GM04503 (cell line): ENCODE measurements at regions not wholly inside any gene's neighbourhood (a gene's known extent, or its start where the extent isn't known, plus 50 kb on each side); places are given as distances from the start of the nearest gene placed in this dataset.
"Not testable (repeated sequence)": the region's sequence is repeated elsewhere in the genome, so short reads cannot be mapped to it uniquely, and the experiment has no call there.

Experiments
- DNase-seq: peaks from one replicate; pipeline ENCODE4 v3.0.0-alpha.2; 2012; ENCODE audit warnings: low read depth

DNA sequence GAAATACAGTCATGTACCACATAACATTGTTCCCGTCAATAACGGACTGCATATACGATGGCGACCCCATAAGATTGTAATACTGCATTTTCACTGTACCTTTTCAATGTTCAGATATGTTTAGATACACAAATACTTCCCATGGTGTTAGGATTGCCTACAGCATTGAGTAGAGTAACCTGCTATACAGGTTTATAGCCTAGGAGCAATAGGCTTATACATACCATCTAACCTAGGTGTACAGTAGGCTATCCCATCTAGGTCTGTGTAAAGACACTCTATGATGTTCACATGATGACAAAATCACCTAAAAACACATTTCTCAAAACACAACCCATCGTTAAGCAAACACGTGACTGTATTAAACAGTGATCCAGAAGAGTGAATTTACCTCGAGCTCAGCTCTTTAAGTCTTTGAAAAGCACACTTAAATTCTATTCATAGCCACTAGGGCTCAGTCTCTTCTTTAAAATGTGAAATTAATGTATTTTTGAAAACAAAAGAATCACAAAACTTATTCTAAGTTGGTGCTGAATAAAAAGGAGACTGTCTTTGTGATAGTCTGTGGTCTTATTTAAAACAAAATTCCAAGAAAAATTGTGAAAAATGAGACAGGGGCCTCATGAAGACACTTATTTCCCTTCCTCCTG lies 239.1 kb upstream of the ARID2 start:
- DNase-seq = no peak

DNA sequence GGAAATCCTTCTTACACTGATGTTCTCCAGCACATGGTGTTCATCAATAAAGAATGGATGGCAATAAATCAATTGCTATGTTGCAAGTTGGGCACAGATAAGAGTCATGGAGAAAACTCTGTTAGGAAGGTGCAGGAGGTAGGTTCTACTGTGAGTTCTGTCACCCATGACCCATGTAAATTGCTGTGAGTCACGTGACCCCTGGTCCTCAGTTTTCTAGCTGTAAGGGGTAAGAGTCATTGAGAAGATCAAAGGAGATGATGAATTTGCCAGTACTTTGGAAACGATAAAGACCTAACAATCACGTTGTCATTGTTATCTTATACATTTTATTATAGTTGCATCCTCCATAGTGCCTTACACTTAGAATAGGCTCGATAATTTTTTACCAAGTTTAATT lies 235.2 kb upstream of the ARID2 start:
- DNase-seq = no peak

DNA sequence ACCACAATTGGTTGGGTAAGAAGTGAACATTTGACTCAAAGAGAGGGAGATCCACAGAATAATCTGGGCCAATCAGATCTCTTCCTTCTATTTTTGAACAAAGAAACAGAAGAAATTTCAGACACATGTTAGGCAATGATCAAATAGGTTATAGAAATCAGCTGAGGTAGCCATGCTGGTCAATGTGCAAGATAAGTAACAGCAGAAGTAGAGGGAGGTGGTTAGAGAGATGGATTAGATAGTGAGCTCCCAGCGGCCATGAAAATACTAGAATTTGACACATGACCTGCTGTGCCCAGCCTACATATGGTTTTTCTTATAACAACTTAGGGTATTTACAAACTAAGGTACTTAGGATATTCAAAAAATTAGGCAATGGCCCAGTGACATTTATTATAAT lies 230.9 kb upstream of the ARID2 start:
- DNase-seq = no peak

DNA sequence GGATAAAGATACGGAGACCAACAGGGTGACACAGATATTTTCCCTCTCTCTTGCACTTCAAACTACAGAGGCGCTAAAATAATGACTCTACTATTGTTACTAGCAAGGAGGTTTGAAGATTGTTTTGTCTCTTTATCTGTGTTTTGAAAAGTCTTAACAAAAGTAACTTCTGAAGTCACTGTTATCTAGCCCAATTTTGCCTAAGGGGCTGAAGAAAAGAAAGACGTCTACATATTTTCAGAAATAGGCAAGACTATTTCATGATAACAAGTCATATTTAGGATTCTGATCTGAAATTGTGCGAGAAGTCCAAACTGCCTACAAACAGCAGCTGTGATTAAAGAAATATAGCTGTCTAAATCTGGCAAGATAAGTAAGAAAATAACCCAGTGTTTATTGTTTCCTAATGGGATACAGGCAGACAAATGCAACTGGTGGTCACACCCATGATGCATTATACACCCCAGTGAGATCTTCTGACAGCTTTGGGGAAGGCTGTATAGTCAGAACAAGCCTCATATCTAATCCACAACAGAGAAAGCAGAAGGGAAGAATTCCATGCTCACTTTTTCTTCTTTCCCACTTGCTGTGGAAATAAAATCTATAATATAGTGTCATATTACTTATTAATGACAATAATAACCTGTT lies 226.9 kb upstream of the ARID2 start:
- DNase-seq = no peak

DNA sequence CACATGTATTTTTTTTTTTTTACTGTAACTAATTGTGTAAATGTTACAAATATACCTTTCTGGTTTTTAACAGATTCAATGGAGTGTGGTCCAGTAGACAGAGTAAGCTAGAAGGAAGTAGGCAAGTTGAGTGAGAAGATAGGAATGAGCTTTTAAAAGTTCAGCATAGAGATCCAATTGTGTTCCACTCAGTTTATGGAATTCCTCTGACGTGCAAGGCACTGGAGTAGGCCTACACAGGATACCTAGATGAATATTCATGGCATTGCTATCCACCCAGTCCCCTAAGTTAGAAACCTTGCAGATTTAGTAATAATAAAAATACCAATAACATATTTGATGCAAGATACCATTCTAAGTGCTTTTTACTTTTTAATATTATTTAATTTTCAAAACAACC lies 225.6 kb upstream of the ARID2 start:
- no peak for DNase-seq

DNA sequence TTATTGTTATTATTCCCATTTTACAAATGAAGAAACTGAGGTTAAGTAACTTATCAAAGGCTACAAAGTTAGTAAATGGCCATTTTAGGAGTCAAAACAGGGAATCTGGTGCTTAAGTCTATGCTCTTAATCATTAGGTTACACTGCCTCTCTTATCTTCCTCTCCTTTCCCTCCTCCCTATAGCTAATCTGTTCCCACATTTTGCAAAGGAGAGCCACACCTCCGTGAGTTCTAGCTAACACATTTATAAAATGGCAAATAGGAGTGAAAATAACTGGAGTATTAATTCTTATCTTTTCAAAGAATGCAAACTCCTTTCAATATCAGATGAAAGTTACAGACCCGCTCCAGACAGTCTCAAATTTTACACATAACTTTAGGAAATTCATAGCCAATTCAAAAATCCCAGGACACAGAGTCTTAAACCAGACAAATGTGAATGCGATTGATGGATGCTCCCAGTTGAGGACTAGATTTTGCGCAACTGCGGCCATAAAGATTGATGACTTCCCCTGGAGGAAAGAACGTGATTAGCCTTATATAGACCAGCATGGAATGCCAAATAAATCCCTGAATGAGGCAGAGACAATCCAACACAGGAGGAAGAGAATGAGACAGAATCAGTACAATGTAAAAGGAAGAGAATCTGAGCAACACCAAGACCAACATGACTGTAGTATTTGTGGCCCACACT lies 225.0 kb upstream of the ARID2 start:
- DNase-seq = no peak

DNA sequence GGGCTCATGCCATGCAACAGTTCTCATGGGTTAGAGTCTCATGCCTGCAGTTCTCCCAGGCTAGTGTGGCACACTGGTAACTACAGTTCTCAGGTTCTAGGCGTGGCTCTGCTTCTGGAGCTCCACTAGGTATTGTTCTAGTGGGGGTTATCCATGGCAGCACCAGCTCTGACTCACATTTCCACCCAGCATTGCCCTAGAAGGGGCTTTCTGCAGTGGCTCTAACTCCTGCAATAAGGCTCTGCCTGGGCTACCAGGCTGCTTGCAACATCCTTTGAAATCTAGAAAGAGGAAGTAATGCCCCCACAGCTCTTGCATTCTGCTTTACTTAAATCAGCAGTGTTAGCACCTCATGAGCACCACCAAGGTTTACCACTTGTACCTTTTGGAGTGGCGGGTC lies 220.3 kb upstream of the ARID2 start:
- no peak for DNase-seq

DNA sequence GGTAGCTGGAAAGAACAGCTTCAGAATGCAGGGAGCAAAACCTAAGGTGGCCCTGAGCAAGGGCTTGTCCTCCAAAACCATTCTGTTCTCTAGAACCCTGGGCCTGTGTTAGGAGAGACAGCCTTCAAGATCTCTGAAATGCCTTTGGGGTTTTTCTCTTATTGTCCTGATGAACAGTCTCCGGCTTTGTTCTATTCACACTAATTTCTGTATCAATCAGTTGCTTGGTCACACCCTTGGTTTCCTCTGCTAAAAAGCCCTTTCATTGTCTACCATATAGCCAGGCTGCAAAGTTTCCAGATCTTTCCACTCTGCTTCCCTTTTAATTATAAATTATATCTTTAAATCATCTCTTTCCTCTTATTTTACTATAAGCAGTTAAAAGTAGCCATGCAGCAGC lies 219.9 kb upstream of the ARID2 start:
- no peak for DNase-seq

DNA sequence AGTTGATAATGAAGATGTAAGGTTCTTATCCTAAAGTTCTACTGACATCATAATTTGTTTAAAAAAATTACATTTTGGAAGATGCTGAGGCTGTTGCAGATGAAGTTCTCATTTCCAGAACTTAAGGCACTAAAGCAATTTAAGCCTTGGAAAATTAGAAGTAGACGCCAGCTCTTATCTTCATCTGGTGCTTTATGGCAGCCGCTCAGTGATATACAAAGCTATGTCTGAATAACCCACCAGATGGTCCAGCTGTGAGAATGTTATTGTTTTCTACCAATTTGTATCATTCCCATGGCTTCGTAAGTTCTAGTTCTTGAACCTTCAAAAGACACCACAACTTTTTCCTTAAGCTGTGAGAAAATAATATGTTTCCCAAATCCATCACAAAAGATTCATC lies 212.1 kb upstream of the ARID2 start:
- DNase-seq = no peak

DNA sequence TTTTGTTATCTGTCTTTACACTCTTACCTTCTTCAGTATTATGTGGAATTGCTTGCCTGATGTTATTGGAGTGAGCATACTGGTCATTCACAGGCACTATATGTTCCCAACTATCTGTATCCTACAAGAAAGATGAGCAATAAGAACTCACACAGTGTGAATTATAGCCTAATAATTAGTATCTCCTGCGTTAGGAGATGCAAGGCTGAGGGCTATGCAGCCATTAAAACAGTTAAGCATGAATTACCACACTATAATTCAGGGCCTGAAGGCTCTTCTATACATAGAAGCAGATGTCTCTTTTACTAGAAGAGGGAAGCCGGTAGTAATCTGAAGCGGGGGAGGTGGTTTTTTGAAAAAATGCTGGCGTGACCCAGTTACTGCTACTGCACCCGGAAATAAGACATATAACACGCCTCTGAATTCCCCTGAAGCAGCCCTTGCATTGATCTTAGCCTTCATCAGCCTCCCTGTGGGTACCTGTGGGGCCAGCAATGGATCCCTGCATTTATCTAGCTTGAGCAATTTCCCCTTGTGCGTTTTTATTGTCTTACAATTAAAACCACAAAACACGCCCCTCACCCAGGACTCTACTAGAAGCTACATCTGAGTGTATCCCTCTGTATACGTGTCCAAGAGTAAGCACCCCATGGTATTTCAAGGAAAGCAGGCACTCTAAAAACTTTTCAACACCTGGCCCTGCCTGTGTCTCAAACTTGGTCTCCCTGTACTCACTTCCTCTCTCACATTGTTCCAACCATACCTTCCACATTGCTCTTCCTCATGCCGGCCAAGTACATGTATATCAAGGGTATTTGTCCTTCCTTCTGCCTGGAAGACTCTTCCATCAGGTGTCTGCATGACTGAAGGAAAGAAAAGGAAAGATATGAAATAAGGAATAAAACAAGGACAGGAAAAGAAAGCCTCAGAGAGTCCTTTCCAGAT lies 210.9 kb upstream of the ARID2 start:
- no peak for DNase-seq

DNA sequence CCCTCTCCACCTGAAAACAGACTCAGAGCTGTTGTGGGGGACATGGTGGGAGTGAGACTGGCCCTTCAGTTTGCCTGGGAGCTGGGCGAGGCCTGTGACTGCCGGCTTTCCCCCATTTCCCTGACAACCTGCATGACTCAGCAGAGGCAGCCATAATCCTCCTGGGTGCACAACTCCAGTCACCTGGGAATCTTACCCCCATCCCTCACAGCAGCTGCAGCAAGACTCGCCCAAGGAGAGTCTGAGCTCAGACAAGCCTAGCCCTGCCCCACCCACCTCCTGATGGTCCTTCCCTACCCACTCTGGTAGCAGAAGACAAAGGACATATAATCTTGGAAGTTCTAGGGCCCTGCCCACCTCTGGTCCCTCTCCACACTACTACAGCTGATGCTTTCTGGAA lies 207.3 kb upstream of the ARID2 start:
- no peak for DNase-seq

DNA sequence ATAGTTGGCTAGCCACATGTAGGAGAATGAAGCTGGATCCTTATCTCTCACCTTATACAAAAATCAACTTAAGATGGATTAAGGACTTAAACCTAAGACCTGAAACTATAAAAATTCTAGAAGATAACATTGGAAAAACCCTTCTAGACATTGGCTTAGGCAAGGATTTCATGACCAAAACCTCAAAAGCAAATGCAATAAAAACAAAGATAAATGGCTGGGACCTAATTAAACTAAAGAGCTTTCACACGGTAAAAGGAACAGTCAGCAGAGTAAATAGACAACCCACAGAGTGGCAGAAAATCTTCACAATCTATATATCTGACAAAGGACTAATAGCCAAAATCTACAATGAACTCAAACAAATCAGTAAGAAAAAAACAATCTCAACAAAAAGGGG lies 202.7 kb upstream of the ARID2 start:
- DNase-seq = not testable (repeated sequence)

DNA sequence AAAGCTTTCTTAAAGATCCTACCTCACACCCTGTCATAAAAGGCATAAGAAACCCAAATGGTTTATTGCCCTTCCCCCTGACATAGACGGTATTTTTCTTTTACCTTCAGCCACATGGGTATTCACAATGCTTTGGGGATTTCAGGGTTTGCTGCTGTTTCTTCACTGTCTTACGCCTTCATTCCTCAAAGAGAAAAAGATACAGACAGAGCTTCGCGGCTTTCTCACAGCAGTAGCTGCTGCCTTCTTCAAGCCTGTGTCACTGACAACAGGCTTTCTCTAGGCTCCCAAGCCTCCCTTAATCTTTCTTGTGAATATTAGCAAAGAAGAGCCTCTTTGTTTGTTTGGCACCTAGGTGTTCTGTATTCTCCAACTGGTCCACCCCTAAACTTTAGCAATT lies 197.4 kb upstream of the ARID2 start:
- DNase-seq = no peak

DNA sequence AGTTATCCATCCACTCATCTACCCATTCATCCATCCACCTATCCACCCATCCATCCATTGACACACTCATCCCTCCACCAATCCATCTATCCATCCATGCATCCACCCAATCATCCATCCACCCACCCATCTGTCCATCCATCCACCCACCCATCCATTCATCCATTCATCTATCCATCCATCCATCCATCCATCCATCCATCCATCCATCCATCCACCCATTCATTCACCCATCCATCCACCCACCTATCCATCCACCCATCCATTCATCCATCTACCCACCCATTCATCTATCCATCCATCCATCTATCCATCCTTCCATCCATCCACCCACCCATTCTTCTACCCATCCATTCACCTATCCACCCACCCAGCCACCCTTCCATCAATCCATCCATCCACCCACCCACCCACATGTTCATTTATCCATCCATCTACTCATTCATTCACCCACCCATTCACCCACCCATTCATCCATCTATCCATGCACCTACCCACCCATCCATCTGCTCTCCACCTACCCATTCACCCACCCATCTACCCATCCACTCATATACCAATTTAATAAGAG lies 193.8 kb upstream of the ARID2 start:
- DNase-seq = no peak

DNA sequence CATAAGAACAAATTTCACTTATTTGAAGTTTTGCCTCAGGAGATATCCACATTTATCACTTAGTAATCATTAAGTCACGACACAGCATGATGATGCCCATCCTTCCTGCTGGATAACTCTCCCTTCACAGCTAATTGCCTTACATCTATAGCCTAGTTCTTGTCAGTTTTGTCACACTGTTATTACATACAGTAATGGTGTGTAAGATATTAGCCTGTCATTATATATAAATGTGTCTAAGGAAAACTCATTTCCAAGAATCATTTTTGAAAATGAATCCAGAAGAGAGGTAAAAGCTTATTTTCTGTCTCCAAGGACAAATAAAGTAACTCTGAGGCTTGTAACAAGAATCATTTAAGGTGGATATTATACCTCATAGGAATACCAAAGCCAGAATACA lies 193.2 kb upstream of the ARID2 start:
- DNase-seq = no peak

DNA sequence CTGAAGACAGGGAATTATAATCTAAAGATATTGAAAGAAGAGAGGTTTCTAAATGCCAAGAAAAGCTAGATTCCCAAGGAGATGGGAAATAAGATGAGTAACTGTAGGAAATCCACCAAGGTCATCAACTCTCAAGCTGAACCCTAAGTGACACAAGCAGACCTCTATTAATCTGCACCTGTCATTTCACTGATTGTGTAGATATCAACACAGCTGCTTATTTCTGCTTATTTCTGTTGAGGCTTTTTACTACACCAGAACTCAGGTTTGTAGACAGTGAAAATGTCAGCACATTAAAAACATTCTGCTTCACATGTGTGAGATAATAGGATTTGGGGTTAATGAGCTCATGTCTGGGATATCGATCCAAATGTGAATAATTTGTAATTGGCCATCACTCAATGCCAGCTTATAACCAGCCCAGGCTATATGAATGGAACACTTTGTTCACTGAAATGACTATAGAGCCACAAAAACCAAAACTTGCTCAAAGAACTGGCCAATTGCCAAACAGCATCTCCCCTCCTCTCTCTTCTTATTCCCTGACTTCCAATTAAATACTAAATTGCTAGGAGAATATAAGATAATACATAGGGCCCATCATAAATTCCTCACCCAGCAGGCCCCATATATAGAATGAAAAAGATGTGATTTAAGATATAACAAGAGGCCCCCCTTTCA lies 188.7 kb upstream of the ARID2 start:
- no peak for DNase-seq

DNA sequence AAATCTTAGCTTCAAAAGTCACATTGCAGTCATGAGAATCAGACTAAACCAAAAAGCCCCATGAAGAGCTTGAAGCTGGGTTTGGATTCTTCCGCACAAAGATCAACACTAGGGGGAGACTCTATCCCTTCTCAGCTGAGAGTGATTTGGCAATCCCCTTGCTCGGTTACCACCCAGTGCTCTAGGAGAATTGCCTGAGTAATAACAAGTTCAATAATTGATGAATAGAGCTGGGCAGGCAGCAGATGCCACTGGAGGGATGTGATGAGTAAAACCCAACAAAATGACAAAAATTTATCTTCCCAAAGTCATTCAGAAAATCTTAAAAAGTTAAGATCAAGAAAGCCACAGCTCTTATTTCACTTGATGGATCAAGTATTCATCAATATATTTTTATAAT lies 185.6 kb upstream of the ARID2 start:
- DNase-seq = peak; percentile 29

DNA sequence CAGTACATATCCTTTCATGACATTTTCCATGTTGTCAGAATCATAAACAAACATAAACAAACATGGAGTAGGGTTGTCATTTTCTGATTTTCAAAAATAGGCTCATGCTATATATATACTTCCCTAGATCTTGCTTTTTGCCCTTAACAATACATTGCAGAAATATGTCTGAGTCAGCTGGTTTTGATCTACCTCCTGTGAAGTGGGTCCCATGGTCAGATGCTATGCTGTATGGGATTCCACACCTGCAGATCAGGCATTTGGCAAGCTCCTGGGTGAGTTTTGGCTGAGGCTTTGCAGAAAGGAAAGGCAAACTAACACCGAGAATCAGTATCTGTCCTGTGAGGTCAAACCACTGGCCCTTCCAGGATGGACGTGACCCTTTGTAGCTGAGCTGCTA lies 183.0 kb upstream of the ARID2 start:
- DNase-seq = no peak

DNA sequence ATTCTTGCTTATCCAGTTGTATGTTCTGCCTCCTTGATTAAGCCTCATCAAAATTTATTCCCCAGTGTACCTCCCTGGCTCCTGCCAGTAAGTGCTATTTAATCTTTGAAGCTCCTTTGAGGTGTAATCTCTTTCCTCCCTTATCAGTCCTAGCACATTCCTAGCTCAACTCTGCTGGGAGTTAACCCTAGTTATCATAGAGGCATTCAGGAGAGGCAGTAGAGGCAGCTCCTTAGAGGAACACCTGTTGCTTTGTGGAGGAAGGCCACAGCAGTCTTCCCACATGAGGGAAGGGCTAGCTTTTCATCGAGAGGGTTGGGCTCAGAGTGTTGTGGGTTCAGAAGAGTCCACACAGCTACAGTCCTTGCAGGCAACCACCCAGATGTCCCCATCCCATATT lies 182.4 kb upstream of the ARID2 start:
- DNase-seq = no peak

DNA sequence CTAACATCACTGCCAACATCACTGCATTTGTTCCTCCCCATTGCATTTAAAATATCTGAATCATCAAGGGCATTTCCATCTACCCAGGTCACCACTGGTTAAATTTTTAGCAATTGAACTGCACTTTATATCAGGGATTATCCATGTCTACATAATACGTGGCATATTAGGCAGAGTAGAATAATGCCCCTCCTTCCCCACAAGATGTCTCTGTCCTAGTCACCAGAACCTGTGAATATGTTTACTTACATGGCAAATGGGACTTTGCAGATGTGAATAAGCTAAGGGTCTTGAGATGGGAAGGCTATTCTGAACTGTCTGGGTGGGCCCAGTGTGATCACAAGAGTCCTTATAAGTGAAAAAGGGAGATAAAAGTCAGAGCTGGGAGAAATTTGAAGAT lies 181.7 kb upstream of the ARID2 start:
- no peak for DNase-seq

DNA sequence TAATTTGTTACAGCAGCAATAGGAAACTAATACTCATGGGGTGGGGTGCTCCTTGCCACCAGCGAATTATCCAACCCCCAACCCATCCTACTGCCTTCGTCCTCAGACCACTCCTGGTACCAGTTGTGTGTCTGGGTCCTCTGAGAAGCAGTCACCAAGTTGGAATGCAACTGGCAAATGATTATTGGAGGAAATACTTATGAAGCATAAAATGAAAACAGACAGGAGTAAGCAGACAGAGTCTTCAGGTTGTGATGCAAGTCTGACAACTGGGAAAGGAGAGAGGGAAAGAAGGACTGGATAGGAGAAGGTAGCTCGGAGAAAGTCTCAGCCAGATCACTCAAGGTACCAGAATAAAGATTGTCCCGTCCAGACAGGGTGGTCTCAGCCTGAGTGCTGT lies 181.1 kb upstream of the ARID2 start:
- DNase-seq = no peak
